Lung microvascular endothelial cell (primary cell): ENCODE measurements at regions not wholly inside any gene's neighbourhood (a gene's known extent, or its start where the extent isn't known, plus 50 kb on each side); places are given as distances from the start of the nearest gene placed in this dataset.
"Not testable (repeated sequence)": the region's sequence is repeated elsewhere in the genome, so short reads cannot be mapped to it uniquely, and the experiment has no call there.

Experiments used
- DNase-seq, 2 donors: peaks; one replicate each; pipeline versions ENCODE4 v3.0.0 to v3.0.0-alpha.2; 2010; ENCODE audit warnings: low read depth in 2 of 2

DNA sequence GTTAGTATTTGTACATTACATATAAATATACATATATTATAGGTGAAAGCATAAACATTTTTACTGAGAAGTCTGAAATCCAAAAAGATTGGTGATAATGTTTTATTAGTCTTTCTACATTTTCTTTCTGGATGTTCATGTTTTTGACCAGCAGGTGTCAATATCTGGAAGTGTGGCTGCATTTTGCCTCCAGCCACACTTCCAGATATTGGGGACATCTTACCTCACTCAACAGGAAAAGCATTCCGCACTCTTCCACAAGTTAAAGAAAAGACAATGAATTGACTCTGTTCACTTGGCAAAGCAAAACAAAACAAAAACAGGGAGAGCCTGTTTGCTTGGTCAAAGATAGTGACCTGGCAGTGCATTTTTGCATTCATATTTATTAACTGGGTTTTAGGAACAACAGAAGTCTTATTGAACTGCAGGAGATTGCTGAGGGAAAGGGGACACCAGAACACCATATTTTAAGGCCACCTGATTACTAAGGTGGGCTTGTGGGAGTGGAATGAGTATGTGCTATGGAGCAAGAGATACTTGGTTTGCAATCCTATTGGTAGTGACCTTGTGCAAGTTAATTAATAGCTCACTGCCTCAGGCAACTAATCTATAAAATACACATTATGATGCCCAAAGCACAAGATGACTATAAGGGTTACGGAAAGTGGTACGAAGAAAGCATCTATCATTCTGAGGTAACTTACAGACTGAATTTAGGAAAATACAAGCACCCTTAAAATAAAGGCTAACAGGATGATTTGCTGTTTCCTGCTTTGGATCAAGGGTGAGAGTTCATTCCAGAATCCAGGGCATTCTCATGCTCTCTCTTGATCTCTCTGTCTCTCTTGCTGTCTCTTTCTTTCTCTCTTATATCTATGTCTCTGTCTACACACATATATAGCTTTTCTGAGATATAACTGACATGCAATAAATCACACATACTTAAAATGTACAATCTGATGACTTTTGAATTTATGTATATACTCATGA, 389.9 kb upstream of the EMCN start:
- peak; percentile 32 to 37 for DNase-seq

DNA sequence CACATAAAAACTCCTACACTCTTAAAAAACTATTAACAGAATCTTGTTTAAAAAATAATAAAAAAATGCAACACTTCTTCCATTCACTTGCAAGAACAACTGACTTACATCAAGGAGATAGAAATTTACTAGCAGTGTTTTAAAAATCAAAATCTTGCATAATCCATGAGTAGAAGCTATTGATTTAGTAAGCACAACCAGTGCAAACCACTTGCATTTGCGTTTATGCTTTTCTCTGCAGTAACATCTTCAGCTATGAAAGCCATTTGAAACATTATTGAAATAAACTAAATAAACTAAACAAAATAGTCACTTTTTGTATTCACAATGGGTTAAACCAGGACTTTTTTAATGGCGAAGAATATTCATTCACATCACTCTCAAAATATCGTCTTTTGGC, 389.2 kb upstream of the EMCN start:
- DNase-seq = no peak

GRCh38 chr4:100900945-100901344, 383.1 kb upstream of the EMCN start:
- DNase-seq = not testable (repeated sequence)

DNA sequence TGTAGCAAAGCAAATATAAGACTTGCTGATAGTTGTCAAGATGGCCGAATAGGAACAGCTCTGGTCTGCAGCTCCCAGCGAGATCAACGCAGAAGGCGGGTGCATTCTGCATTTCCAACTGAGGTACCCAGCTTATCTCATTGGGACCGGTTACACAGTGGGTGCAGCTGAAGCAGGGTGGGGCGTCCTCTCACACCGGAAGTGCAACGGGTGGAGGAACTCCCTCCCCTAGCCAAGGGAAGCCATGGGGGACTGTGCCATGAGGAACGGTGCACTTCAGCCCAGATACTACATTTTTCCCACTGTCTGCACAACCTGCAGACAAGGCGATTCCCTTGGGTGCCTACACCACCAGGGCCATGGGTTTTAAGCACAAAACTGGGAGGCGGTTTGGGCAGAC, 382.3 kb upstream of the EMCN start:
- no peak for DNase-seq

DNA sequence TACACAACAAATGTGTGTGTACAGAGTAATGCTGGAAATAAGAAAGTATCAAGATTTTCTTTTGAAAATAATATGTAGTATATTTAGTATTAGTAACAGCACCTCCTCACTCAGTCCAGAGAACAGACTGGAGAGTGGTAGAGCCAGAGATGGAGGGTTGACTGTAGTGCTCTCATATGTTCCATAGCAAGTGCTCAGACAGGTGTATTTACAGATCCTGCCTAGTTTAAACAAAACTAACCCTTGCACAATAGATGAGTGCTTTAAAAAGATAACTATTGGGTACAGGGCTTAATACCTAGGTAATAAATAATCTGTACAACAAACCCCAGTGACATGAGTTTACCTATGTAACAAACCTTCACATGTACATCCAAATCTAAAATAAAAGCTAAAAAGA, 381.0 kb upstream of the EMCN start:
- DNase-seq = no peak

DNA sequence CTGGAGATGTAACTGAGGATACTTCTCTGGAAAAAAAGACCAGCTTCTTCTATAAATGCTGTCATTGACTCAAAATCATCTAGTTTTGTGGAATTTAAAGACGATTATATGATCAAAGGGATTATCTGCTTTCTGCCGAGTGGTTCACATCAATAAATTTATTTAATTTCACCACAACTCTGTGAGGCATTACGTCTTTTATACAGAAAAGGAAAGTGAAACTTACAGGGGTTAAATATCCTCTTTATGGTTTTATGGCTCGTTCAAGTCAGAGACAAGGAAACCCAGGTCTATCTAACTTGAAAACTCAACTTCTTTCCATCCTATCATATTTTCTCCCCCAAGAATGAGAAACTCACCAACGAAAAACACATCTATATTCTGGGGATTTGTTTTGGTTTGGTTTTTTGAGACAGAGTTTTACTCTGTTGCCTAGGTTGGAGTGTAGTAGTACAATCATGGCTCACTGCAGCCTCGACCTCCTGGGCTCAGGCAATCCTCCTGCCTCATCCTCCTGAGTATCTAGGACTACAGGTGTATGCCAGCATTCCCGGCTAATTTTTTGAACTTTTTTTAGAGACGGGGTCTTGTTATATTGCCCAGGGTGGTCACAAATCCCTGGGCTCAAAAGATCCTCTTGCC, 377.9 kb upstream of the EMCN start:
- peak; percentile 4 to 31 for DNase-seq

GRCh38 chr4:100894339-100894870, 376.6 kb upstream of the EMCN start:
- DNase-seq = no peak

- DNase-seq = no peak
Measured at GRCh38 chr4:100891808-100892207, 374.0 kb upstream of the EMCN start.

DNA sequence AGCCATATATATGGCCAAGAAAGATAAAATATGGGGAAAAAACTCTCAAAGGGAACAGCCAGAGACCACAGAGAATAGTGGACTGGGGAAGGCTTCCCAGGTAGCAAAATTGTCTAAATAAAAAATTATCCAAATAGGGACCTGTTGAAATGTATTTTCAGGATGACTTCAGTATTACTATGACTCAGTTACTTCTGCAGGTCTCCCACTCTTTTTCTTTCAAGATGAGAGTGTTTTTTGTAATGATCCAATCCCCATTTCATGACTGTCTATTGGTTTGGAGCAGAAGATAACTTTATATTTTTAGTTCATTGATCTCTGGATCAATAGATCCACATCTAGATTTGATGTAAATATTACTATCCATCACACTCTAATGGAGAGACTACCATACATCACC, 372.1 kb upstream of the EMCN start:
- no peak for DNase-seq

GRCh38 chr4:100889401-100889800, 371.6 kb upstream of the EMCN start:
- DNase-seq = no peak

- DNase-seq = no peak
Measured at GRCh38 chr4:100882661-100883060, 364.8 kb upstream of the EMCN start.

- no peak for DNase-seq
Measured at GRCh38 chr4:100881283-100881682, 363.5 kb upstream of the EMCN start.

DNA sequence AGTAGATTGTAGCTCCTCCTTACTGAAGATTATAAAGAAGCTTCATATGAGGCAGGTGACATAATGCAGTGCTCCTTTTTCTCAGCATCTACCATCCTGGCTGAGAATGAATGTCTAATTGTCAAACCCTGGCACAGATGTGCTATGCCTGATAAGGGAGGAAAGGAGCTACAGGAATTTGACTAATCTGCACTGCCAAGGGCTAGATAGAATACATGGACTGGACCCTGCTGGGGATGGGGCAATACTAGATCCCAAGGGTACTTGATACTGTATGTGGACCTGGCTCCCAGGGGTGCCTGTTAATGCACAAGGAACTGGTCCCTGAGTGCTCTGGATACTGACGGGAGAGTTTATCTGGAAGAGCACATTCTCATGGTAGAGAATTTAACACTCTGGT, 362.2 kb upstream of the EMCN start:
- peak in 1 of 2 donors; percentile 8 for DNase-seq

DNA sequence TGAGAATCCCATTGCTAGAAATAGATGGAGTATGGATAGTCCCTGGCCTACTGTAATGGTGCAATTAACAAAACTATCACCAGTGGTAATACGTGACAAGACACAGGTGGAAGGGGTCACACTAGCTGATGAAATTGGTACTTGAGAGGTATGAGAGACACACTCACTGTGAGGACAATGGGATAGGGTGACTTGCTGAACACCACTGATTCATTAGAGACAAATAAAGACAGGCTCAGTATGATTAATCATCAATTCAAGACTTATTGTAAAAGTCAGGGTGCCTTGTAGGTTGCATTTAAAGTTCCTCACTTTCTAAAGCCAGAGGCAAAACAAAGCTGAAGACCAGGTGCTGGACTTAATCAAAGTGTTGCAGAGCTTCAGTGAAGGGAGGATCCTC, 361.6 kb upstream of the EMCN start:
- DNase-seq = no peak

- no peak for DNase-seq
Measured at GRCh38 chr4:100876546-100876945, 358.7 kb upstream of the EMCN start.

DNA sequence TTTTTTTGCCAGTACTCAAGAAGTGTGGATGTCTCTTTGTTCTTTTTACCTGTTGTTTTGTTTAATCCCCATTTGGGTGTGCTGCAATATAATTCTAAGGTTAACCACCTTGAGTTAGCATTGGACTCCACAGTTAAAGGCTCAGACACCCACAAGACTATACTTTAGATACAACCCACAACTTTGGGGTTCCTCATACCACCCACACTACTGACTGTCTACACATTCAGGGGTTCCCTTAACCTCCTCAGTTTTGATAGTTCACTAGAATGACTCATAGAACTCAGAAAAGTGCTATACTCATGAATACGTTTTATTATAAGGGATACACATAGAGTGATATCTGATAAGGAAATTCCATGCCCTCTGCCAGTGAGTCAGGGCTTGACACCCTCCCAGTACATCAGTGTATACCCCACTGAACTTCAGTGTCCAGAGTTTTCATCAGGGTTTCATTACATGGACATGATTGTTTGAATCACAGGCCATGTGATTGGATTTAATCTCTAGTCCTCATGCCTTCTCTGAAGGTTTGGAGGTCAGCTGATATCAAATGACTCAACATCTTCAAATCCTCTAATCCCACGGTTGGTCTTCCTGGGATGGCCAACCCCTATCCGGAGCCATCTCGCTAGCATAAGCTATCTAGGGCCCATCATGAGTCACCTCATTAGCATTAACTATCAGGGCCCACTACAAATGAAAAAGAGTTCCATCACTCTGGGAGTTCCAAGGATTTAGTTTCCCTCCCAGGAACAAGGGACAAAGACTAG, 357.7 kb upstream of the EMCN start:
- no peak for DNase-seq

DNA sequence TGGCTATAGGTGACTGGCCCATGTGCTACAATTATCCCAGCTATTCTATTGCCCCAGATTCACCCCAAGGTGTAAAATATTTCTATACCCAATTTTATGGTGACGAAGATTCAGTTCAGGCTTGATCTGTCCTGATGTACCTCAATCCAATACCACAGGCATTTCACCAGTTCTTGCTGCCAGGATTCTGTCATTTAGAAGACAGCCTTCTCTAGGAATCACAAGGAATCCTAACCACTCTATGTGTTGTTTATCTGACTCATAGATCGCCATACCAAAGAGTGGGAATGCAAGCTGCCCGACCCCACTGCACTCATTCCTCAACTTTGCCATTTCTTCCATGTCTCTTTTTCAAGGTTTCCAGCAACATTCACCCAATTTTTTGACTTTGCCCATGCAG, 355.0 kb upstream of the EMCN start:
- DNase-seq = no peak

GRCh38 chr4:100870940-100871772, 353.3 kb upstream of the EMCN start:
- no peak for DNase-seq

DNA sequence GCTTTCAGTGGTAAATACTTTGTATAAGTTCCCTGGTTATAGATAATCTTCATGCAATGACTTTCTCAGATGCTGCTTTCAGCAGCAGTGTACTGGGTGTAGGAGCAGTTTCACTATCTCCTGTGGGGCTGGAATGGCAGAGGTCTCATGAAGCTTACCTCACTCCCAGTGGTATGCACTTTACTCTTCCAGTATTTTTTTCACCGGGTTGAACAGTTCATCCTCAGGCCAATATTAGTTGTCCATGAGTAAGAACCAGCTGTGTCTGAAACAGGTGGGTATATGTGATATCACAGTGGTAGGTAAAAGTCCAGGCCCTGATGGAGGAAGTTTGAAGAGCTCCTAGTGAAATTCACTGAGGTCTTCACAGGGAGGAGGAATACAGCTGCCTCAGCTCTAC, 351.5 kb upstream of the EMCN start:
- no peak for DNase-seq

GRCh38 chr4:100868281-100868680, 350.5 kb upstream of the EMCN start:
- DNase-seq = not testable (repeated sequence)

GRCh38 chr4:100852326-100852725, 334.5 kb upstream of the EMCN start:
- no peak for DNase-seq
